Nephron progenitor cell (in vitro differentiated cells): ENCODE measurements at regions not wholly inside any gene's neighbourhood (a gene's known extent, or its start where the extent isn't known, plus 50 kb on each side); places are given as distances from the start of the nearest gene placed in this dataset.

Source experiments
- DNase-seq: peaks from one replicate; pipeline ENCODE4 v3.0.0; 2021
- H3K27ac Mint-ChIP-seq: 2 replicates; pipeline ENCODE4 v1.8.0; 2021; ENCODE audit warnings: mild to moderate bottlenecking, moderate library complexity, mixed read lengths
- H3K27me3 Mint-ChIP-seq: 2 replicates; pipeline ENCODE4 v1.8.0; 2021; ENCODE audit warnings: mild to moderate bottlenecking, low read depth, mixed read lengths; ENCODE audit not compliant: poor library complexity
- H3K36me3 Mint-ChIP-seq: 2 replicates; pipeline ENCODE4 v1.8.0; 2021; ENCODE audit warnings: low read depth, mixed read lengths
- H3K4me1 Mint-ChIP-seq: 2 replicates; pipeline ENCODE4 v1.8.0; 2021; ENCODE audit warnings: mixed read lengths
- H3K4me3 Mint-ChIP-seq: 2 replicates; pipeline ENCODE4 v1.8.0; 2021; ENCODE audit warnings: mild to moderate bottlenecking, moderate library complexity, mixed read lengths
- H3K9me3 Mint-ChIP-seq: 2 replicates; pipeline ENCODE4 v1.8.0; 2021; ENCODE audit warnings: mild to moderate bottlenecking, moderate library complexity, mixed read lengths
- CTCF ChIP-seq: fragments of 200-600 bp; sonication (generic); IDR thresholded peaks from 2 replicates; pipeline ENCODE4 v1.5.0; 2021; ENCODE audit warnings: antibody characterized with exemption

GRCh38 chr16:64109241-64109640, 1012.6 kb downstream of the CDH11 start:
- Mint-ChIP-seq H3K4me1 (no peaks in the 10 kb centered on the region), H3K36me3 (no peaks in the 10 kb centered on the region), H3K9me3 (peaks cover 7% of the 10 kb centered on the region), H3K27ac (no peak overlapping the region), H3K4me3 (no peak overlapping the region), H3K27me3 (no peaks in the 10 kb centered on the region)
- no peak for DNase-seq
- TF ChIP-seq CTCF, result no peak

GRCh38 chr16:64102654-64103053, 1019.2 kb downstream of the CDH11 start:
- H3K4me3 Mint-ChIP-seq, result no peak overlapping the region
- no peaks in the 10 kb centered on the region for H3K36me3 Mint-ChIP-seq
- H3K27me3 Mint-ChIP-seq, result peaks cover 4% of the 10 kb centered on the region

GRCh38 chr16:64098451-64098850, 1023.4 kb downstream of the CDH11 start:
- Mint-ChIP-seq H3K4me3 (no peak overlapping the region), H3K9me3 (no peaks in the 10 kb centered on the region), H3K4me1 (peaks cover 8% of the 10 kb centered on the region), H3K36me3 (no peaks in the 10 kb centered on the region), H3K27me3 (peaks cover 11% of the 10 kb centered on the region), H3K27ac (no peak overlapping the region)
- TF ChIP-seq CTCF, result no peak
- no peak for DNase-seq

More at GRCh38 chr16:64102654-64103053, 1019.2 kb downstream of the CDH11 start:
- TF ChIP-seq CTCF, result no peak
- Mint-ChIP-seq H3K9me3 (no peaks in the 10 kb centered on the region), H3K27ac (no peak overlapping the region), H3K4me1 (no peaks in the 10 kb centered on the region)
- no peak for DNase-seq

- no peak for DNase-seq
- H3K4me3 Mint-ChIP-seq, result no peak overlapping the region
- peaks cover 13% of the 10 kb centered on the region for H3K4me1 Mint-ChIP-seq
- TF ChIP-seq CTCF, result no peak
- no peak overlapping the region for H3K27ac Mint-ChIP-seq
- no peaks in the 10 kb centered on the region for H3K36me3 Mint-ChIP-seq
- H3K27me3 Mint-ChIP-seq, result peaks cover 11% of the 10 kb centered on the region
- H3K9me3 Mint-ChIP-seq, result no peaks in the 10 kb centered on the region
These were observed 1025.2 kb downstream of the CDH11 start for GRCh38 chr16:64096689-64097088.

DNA sequence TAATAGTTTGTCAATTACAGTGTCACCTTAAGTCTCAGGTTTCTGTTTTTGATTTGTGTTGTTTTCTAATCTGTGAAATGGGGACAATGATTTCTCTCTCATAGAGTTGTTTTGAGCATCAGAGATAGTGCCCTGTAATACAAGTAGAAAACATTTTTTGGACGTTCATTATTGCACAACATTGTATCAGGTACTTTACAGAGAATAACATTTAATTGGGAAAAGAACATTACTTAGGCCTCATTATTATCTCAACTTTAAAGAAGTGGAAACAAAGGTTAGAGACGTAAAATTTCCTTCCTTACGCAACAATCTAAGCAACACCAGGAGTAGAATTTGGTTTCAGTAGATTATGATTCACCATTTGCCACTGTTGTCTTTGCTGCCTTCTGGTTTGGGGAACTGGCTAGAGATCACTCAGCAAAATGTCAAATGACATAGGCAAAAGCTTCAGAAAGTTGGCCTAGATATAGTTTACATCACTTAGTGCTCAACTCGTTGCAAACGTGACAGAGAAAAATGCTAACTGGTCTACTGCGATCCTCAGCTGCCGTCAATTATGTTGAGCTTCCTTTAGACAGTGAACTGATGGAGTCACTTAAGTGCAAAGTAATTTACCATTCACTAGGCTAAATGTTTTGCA, 1026.8 kb downstream of the CDH11 start:
- Mint-ChIP-seq H3K27ac (no peak overlapping the region), H3K9me3 (no peaks in the 10 kb centered on the region), H3K4me3 (no peak overlapping the region), H3K36me3 (no peaks in the 10 kb centered on the region), H3K27me3 (peaks cover 11% of the 10 kb centered on the region), H3K4me1 (peaks cover 13% of the 10 kb centered on the region)
- TF ChIP-seq CTCF, result no peak
- no peak for DNase-seq
